GM12878 (cell line): ENCODE measurements at regions not wholly inside any gene's neighbourhood (a gene's known extent, or its start where the extent isn't known, plus 50 kb on each side); places are given as distances from the start of the nearest gene placed in this dataset.
A peak's percentile ranks its signal among the peaks of the same experiment; 100 is the strongest.

Experiments
- ATF7 ChIP-seq: fragments of 450-650 bp; IDR thresholded peaks from 2 replicates; pipeline ENCODE4 v1.6.1; 2016; ENCODE audit warnings: low read depth, mild to moderate bottlenecking
- BHLHE40 ChIP-seq, 2 experiments: fragments of 450-650 bp in 1 of 2; IDR thresholded peaks; 2 replicates each; pipeline ENCODE4 v1.6.1; 2011 to 2017; ENCODE audit warnings: low read depth in 2 of 2, borderline replicate concordance in 1 of 2, improper control_type of control experiment in 1 of 2, low read length in 1 of 2, mild to moderate bottlenecking in 1 of 2
- CUX1 ChIP-seq: IDR thresholded peaks from 2 replicates; pipeline ENCODE4 v1.6.1; 2012; ENCODE audit warnings: improper control_type of control experiment, low read depth, low read length; ENCODE audit not compliant: insufficient replicate concordance
- DPF2 ChIP-seq: fragments of 450-650 bp; IDR thresholded peaks from 2 replicates; pipeline ENCODE4 v1.6.1; 2017; ENCODE audit warnings: mild to moderate bottlenecking
- E2F4 ChIP-seq: IDR thresholded peaks from 2 replicates; pipeline ENCODE4 v1.6.1; 2012; ENCODE audit warnings: low read depth, low read length, improper control_type of control experiment
- EZH2 ChIP-seq: IDR thresholded peaks from 2 replicates; pipeline ENCODE4 v1.6.1; 2012; ENCODE audit warnings: low read depth, mild to moderate bottlenecking, control low read depth, inconsistent platforms, low read length, borderline replicate concordance; ENCODE audit not compliant: control insufficient read depth
- HDAC2 ChIP-seq: fragments of 200-600 bp; sonication (generic); IDR thresholded peaks from 2 replicates; pipeline ENCODE4 v1.6.1; 2017
- HDGF ChIP-seq: fragments of 450-650 bp; IDR thresholded peaks from 2 replicates; pipeline ENCODE4 v1.6.1; 2016; ENCODE audit warnings: antibody characterized with exemption
- JUNB ChIP-seq: IDR thresholded peaks from 2 replicates; pipeline ENCODE4 v1.6.1; 2016; ENCODE audit warnings: antibody characterized with exemption, mild to moderate bottlenecking
- LARP7 ChIP-seq: fragments of 450-650 bp; IDR thresholded peaks from 2 replicates; pipeline ENCODE4 v1.6.1; 2017; ENCODE audit warnings: mild to moderate bottlenecking
- MEF2B ChIP-seq: fragments of 450-650 bp; IDR thresholded peaks from 2 replicates; pipeline ENCODE4 v1.6.1; 2018; ENCODE audit warnings: mild to moderate bottlenecking, moderate library complexity; ENCODE audit not compliant: partially characterized antibody, poor library complexity, severe bottlenecking
- MLLT1 ChIP-seq: fragments of 450-650 bp; IDR thresholded peaks from 2 replicates; pipeline ENCODE4 v1.6.1; 2016; ENCODE audit warnings: mild to moderate bottlenecking
- PAX8 ChIP-seq: fragments of 450-650 bp; IDR thresholded peaks from 2 replicates; pipeline ENCODE4 v1.6.1; 2017; ENCODE audit warnings: mild to moderate bottlenecking, moderate library complexity
- PML ChIP-seq: IDR thresholded peaks from 2 replicates; pipeline ENCODE4 v1.6.1; 2012; ENCODE audit warnings: low read length, inconsistent platforms
- RB1 ChIP-seq: fragments of 450-650 bp; formaldehyde crosslinking; IDR thresholded peaks from 2 replicates; pipeline ENCODE4 v1.6.1; 2017; ENCODE audit warnings: mild to moderate bottlenecking, borderline replicate concordance
- REST ChIP-seq: IDR thresholded peaks from 2 replicates; pipeline ENCODE4 v1.6.1; 2012; ENCODE audit warnings: mild to moderate bottlenecking, low read depth, low read length
- SIN3A ChIP-seq: IDR thresholded peaks from 2 replicates; pipeline ENCODE4 v1.6.1; 2012; ENCODE audit warnings: low read depth, low read length, improper control_type of control experiment
- TBL1XR1 ChIP-seq: IDR thresholded peaks from 2 replicates; pipeline ENCODE4 v1.6.1; 2012; ENCODE audit warnings: low read depth, low read length, improper control_type of control experiment
- ZNF207 ChIP-seq: fragments of 450-650 bp; IDR thresholded peaks from 2 replicates; pipeline ENCODE4 v1.6.1; 2014; ENCODE audit warnings: antibody characterized with exemption, mild to moderate bottlenecking, borderline replicate concordance
- ZNF217 ChIP-seq: fragments of 450-650 bp; IDR thresholded peaks from 2 replicates; pipeline ENCODE4 v1.6.1; 2017; ENCODE audit warnings: antibody characterized with exemption, mild to moderate bottlenecking
- ZNF24 ChIP-seq: fragments of 450-650 bp; IDR thresholded peaks from 2 replicates; pipeline ENCODE4 v1.6.1; 2017; ENCODE audit warnings: antibody characterized with exemption, mild to moderate bottlenecking
- ZSCAN29 ChIP-seq: fragments of 450-650 bp; IDR thresholded peaks from 2 replicates; pipeline ENCODE4 v1.6.1; 2017; ENCODE audit warnings: mild to moderate bottlenecking, moderate library complexity

DNA sequence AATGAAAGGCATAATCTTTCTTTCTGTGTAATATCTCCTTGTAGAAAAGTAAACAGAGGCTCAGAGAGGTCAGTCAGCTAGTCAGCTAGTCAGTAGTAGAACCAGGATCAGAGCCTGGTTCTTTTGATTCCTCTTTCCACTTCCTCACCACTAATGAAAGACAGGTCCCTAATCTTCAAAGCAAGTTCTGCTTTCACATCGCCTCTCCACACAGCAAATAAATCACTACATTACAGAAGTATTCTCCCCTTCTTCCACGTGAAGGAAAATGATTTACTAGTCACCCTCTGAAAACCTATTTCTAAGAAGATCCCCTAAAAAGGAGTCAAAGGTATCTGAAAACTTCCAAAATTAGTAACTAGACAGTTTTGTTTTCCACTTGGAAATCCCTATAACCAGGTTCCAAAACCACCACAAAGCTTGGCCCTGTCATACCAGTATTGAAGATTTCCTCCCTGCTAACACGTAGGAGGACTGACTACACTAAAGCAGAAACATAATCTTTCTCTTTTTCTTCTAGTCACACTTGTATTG is 140.5 kb upstream of the TARS1 start (continued):
- TF ChIP-seq REST, result no peak
- peak; percentile 55 for TF ChIP-seq MEF2B
- TF ChIP-seq DPF2, result 0 out of 2 replicates have a peak, but pooled peaks have one; percentile 19
- TF ChIP-seq BHLHE40 (IDR thresholded peaks at IDR 0.05; ENCODE audit: borderline replicate concordance in 1 of 2, low read depth in 2 of 2, low read length in 1 of 2), result peak in 1 of 2 experiments; percentile 12; a peak in 1 of 4 replicates
- no peak for TF ChIP-seq HDAC2
- no peak for TF ChIP-seq RB1
- peak; percentile 23; the same call in 1 of the 2 replicates for TF ChIP-seq ATF7
- no peak for TF ChIP-seq EZH2
- TF ChIP-seq TBL1XR1, result peak; percentile 86; the same call in 1 of the 2 replicates
- TF ChIP-seq PML, result peak; percentile 57; the same call in 1 of the 2 replicates
- no peak for TF ChIP-seq MLLT1
- TF ChIP-seq HDGF, result no peak
- TF ChIP-seq CUX1, result no peak
- TF ChIP-seq SIN3A, result no peak
- no peak for TF ChIP-seq LARP7
- no peak for TF ChIP-seq PAX8
- TF ChIP-seq JUNB, result peak; percentile 91
- TF ChIP-seq ZNF207, result no peak
- no peak for TF ChIP-seq E2F4
- TF ChIP-seq ZNF24, result no peak
- peak; percentile 75 for TF ChIP-seq ZNF217
- TF ChIP-seq ZSCAN29, result no peak
